GM13976 (cell line): ENCODE measurements at regions not wholly inside any gene's neighbourhood (a gene's known extent, or its start where the extent isn't known, plus 50 kb on each side); places are given as distances from the start of the nearest gene placed in this dataset.

ENCODE experiments used
- DNase-seq: peaks from one replicate; pipeline ENCODE4 v3.0.0; 2012; ENCODE audit warnings: low spot score
- CTCF ChIP-seq: IDR thresholded peaks from 2 replicates; pipeline ENCODE4 v1.5.1; 2012; ENCODE audit warnings: borderline replicate concordance, mild to moderate bottlenecking; ENCODE audit not compliant: insufficient read depth; ENCODE audit errors: extremely low read depth, missing control alignments, control extremely low read depth
- in situ Hi-C: fragments of 300-500 bp; cut with MboI; formaldehyde crosslinking; loops from one replicate; pipeline ENCODE4 v1.12.0; 2022; ENCODE audit warnings: low sequenced_read_pairs, mixed read lengths, inconsistent platforms; ENCODE audit not compliant: unreplicated experiment

- DNase-seq, result no peak
- in situ Hi-C loops, result no loop called here
- no peak for TF ChIP-seq CTCF
Measured at GRCh38 chr4:31039382-31039781, 319.2 kb downstream of the PCDH7 start.

- no peak for TF ChIP-seq CTCF
- in situ Hi-C loops, result no loop called here
- DNase-seq, result no peak
Measured at GRCh38 chr4:31040106-31040505, 319.9 kb downstream of the PCDH7 start.

- DNase-seq, result no peak
- in situ Hi-C loops, result no loop called here
- no peak for TF ChIP-seq CTCF
Measured at GRCh38 chr4:31041385-31041784, 321.2 kb downstream of the PCDH7 start.

- no peak for DNase-seq
- no peak for TF ChIP-seq CTCF
- in situ Hi-C loops, result no loop called here
Measured at GRCh38 chr4:31041853-31042252, 321.7 kb downstream of the PCDH7 start.

- DNase-seq, result no peak
- in situ Hi-C loops, result no loop called here
- no peak for TF ChIP-seq CTCF
Measured at GRCh38 chr4:31043382-31044062, 323.4 kb downstream of the PCDH7 start.

- no peak for DNase-seq
- in situ Hi-C loops, result no loop called here
- TF ChIP-seq CTCF, result no peak
Measured at GRCh38 chr4:31045151-31045550, 325.0 kb downstream of the PCDH7 start.
